Thyroid gland (tissue), 4 donors: ENCODE measurements at regions not wholly inside any gene's neighbourhood (a gene's known extent, or its start where the extent isn't known, plus 50 kb on each side); places are given as distances from the start of the nearest gene placed in this dataset.
"Not testable (repeated sequence)": the region's sequence is repeated elsewhere in the genome, so short reads cannot be mapped to it uniquely, and the experiment has no call there.

Experiments used
- DNase-seq, 2 donors: peaks; one replicate each; pipeline ENCODE4 v3.0.0-alpha.2; 2019
- H3K27ac ChIP-seq, 3 donors: fragments of 200-600 bp; sonication (generic); 1 replicate in 2 of 3; 2 replicates in 1 of 3; pipeline ENCODE4 v1.5.1; 2016 to 2019; ENCODE audit warnings: mild to moderate bottlenecking in 1 of 3, moderate library complexity in 1 of 3
- H3K27me3 ChIP-seq: fragments of 200-600 bp; sonication (generic); one replicate; pipeline ENCODE4 v1.5.1; 2019
- H3K36me3 ChIP-seq, 2 donors: fragments of 200-600 bp; sonication (generic); one replicate each; pipeline ENCODE4 v1.5.1; 2016 to 2019
- H3K4me1 ChIP-seq, 2 donors: fragments of 200-600 bp; sonication (generic); one replicate each; pipeline ENCODE4 v1.5.1; 2017 to 2019
- H3K4me3 ChIP-seq, 3 donors: fragments of 200-600 bp; sonication (generic); replicated peaks in 1 of 3; 1 replicate in 2 of 3; 2 replicates in 1 of 3; pipeline ENCODE4 v1.5.1; 2016; ENCODE audit warnings: mild to moderate bottlenecking in 1 of 3
- H3K9me3 ChIP-seq: fragments of 200-600 bp; sonication (generic); one replicate; pipeline ENCODE4 v1.5.1; 2017
- CTCF ChIP-seq, 6 experiments: fragments of 200-600 bp in 3 of 6; fragments of 450-650 bp in 3 of 6; sonication (generic) in 3 of 6; IDR thresholded peaks; one replicate each; pipeline ENCODE4 v1.5.1; 2016 to 2019; ENCODE audit warnings: antibody characterized with exemption in 6 of 6, mild to moderate bottlenecking in 2 of 6, inconsistent platforms in 1 of 6, moderate library complexity in 1 of 6
- POLR2A ChIP-seq, 2 donors: fragments of 450-650 bp; IDR thresholded peaks; one replicate each; pipeline ENCODE4 v1.6.1; 2017; ENCODE audit warnings: antibody characterized with exemption in 2 of 2, mild to moderate bottlenecking in 2 of 2, moderate library complexity in 1 of 2
- whole genome bisulfite sequencing, 2 donors: methylation state at CpG; one replicate each; pipeline ENCODE4 v1.1.5; 2017; 5-methylcytosine and 5-hydroxymethylcytosine counted together
- intact Hi-C: fragments of 100-400 bp; cut with DNase I; formaldehyde crosslinking; loops from one replicate; pipeline ENCODE4 v1.15.1; 2023

- Histone ChIP-seq H3K27me3 (no peaks in the 10 kb centered on the region), H3K36me3 (no peaks in the 10 kb centered on the region), H3K27ac (no peak overlapping the region), H3K4me3 (no peak overlapping the region), H3K9me3 (no peaks in the 10 kb centered on the region), H3K4me1 (no peaks in the 10 kb centered on the region)
- no peak for TF ChIP-seq POLR2A (IDR thresholded peaks at IDR 0.05)
- TF ChIP-seq CTCF (IDR thresholded peaks at IDR 0.05): no peak
- no peak for DNase-seq
- WGBS, 2 donors: 61 to 74% methylated on average over 2 of the region's 2 CpGs
- intact Hi-C loops: no loop called here
Observed at GRCh38 chr4:59537246-59537886, 1662.8 kb upstream of the ADGRL3 start.

GRCh38 chr4:59539401-59539800 lies 1660.7 kb upstream of the ADGRL3 start:
- intact Hi-C loops: no loop called here
- 93 to 95% methylated on average over 4 of the region's 4 CpGs for WGBS, 2 donors
- TF ChIP-seq CTCF (IDR thresholded peaks at IDR 0.05) (no peak), POLR2A (IDR thresholded peaks at IDR 0.05) (no peak)
- H3K27me3 ChIP-seq: no peaks in the 10 kb centered on the region
- H3K36me3 ChIP-seq: no peaks in the 10 kb centered on the region
- no peak for DNase-seq
- H3K4me3 ChIP-seq: no peak overlapping the region
- H3K27ac ChIP-seq: no peak overlapping the region
- no peaks in the 10 kb centered on the region for H3K9me3 ChIP-seq
- H3K4me1 ChIP-seq: no peaks in the 10 kb centered on the region

- 86 to 91% methylated on average over 2 of the region's 2 CpGs for WGBS, 2 donors
- intact Hi-C loops: no loop called here
Observed at GRCh38 chr4:59540311-59540710, 1659.8 kb upstream of the ADGRL3 start.

GRCh38 chr4:59553063-59553720 lies 1646.9 kb upstream of the ADGRL3 start:
- Histone ChIP-seq H3K36me3 (no peaks in the 10 kb centered on the region), H3K9me3 (no peaks in the 10 kb centered on the region), H3K4me3 (no peak overlapping the region), H3K27ac (no peak overlapping the region), H3K4me1 (no peaks in the 10 kb centered on the region), H3K27me3 (no peaks in the 10 kb centered on the region)
- DNase-seq: no peak
- intact Hi-C loops: no loop called here
- TF ChIP-seq CTCF (IDR thresholded peaks at IDR 0.05) (no peak), POLR2A (IDR thresholded peaks at IDR 0.05) (no peak)
- WGBS, 2 donors: 56 to 63% methylated on average over 2 of the region's 2 CpGs

More at GRCh38 chr4:59540311-59540710, 1659.8 kb upstream of the ADGRL3 start:
- Histone ChIP-seq H3K27me3 (no peaks in the 10 kb centered on the region), H3K36me3 (no peaks in the 10 kb centered on the region), H3K9me3 (no peaks in the 10 kb centered on the region), H3K4me1 (no peaks in the 10 kb centered on the region), H3K4me3 (no peak overlapping the region), H3K27ac (no peak overlapping the region)
- no peak for TF ChIP-seq CTCF (IDR thresholded peaks at IDR 0.05)
- TF ChIP-seq POLR2A (IDR thresholded peaks at IDR 0.05): no peak
- no peak for DNase-seq

- Histone ChIP-seq H3K27me3 (no peaks in the 10 kb centered on the region), H3K4me1 (no peaks in the 10 kb centered on the region), H3K4me3 (no peak overlapping the region), H3K27ac (no peak overlapping the region), H3K36me3 (no peaks in the 10 kb centered on the region), H3K9me3 (no peaks in the 10 kb centered on the region)
- DNase-seq: no peak
- no peak for TF ChIP-seq CTCF (IDR thresholded peaks at IDR 0.05)
- TF ChIP-seq POLR2A (IDR thresholded peaks at IDR 0.05): no peak
- WGBS, 2 donors: 54 to 62% methylated on average over 2 of the region's 2 CpGs
- intact Hi-C loops: no loop called here
Observed at GRCh38 chr4:59553721-59554091, 1646.4 kb upstream of the ADGRL3 start.

GRCh38 chr4:59556191-59556590 lies 1643.9 kb upstream of the ADGRL3 start:
- H3K4me1 ChIP-seq, intact Hi-C loops: not testable (repeated sequence)
- 86 to 88% methylated on average over 2 of the region's 2 CpGs for WGBS, 2 donors

GRCh38 chr4:59560141-59560648 lies 1639.9 kb upstream of the ADGRL3 start:
- intact Hi-C loops, H3K27ac ChIP-seq, H3K4me3 ChIP-seq, H3K9me3 ChIP-seq, H3K27me3 ChIP-seq, H3K4me1 ChIP-seq, H3K36me3 ChIP-seq: not testable (repeated sequence)
- 34 to 40% methylated on average over 6 to 9 of the region's 9 CpGs for WGBS, 2 donors
- DNase-seq: peak in 1 of 2 donors; percentile 15

More at GRCh38 chr4:59556191-59556590, 1643.9 kb upstream of the ADGRL3 start:
- not testable (repeated sequence) for DNase-seq, H3K36me3 ChIP-seq, H3K4me3 ChIP-seq, H3K9me3 ChIP-seq, H3K27ac ChIP-seq, H3K27me3 ChIP-seq
